Iris pigment epithelial cell (primary cell): ENCODE measurements at regions not wholly inside any gene's neighbourhood (a gene's known extent, or its start where the extent isn't known, plus 50 kb on each side); places are given as distances from the start of the nearest gene placed in this dataset.

Experiments
- DNase-seq: peaks from one replicate; pipeline ENCODE4 v3.0.0-alpha.2; 2011; ENCODE audit warnings: low read depth

GRCh38 chr2:64403426-64403825 lies 50.5 kb upstream of the LGALSL start:
- DNase-seq, result no peak

- peak; percentile 86 for DNase-seq
Measured at GRCh38 chr2:64404002-64404731, 49.8 kb upstream of the LGALSL start.
